Pons (tissue), 1 donor: ENCODE measurements at regions not wholly inside any gene's neighbourhood (a gene's known extent, or its start where the extent isn't known, plus 50 kb on each side); places are given as distances from the start of the nearest gene placed in this dataset.

ENCODE experiments used
- DNase-seq: peaks from one replicate; pipeline ENCODE4 v3.0.0-alpha.2; 2016; ENCODE audit warnings: low spot score

GRCh38 chr7:155181768-155182167 is 111.6 kb downstream of the HTR5A start:
- DNase-seq = no peak

- DNase-seq = no peak
Measured at GRCh38 chr7:155182406-155182970, 112.4 kb downstream of the HTR5A start.

- DNase-seq = no peak
Measured at GRCh38 chr7:155183655-155184054, 113.5 kb downstream of the HTR5A start.

- DNase-seq = no peak
Measured at GRCh38 chr7:155184923-155185322, 112.8 kb upstream of the INSIG1 start.

- no peak for DNase-seq
Measured at GRCh38 chr7:155187061-155187785, 110.5 kb upstream of the INSIG1 start.

DNA sequence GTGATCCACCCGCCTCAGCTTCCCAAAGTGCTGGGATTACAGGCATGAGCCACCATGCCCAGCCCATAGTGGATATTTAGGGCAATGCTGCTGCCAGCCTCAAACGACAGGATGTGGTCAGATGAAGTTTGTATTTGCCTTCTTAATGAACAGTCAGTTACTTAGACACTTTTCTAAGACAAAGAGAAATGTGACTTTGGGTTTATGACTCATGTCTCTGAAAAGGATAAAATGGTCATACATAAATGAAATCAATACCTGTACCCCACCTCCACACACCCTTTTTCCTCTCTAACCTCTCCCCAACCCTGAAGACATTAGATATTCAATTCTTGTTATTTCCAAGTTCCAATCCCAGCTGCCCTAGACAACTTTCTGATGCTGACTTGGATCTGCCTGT is 109.3 kb upstream of the INSIG1 start:
- DNase-seq = no peak

- no peak for DNase-seq
Measured at GRCh38 chr7:155188821-155189581, 108.7 kb upstream of the INSIG1 start.

DNA sequence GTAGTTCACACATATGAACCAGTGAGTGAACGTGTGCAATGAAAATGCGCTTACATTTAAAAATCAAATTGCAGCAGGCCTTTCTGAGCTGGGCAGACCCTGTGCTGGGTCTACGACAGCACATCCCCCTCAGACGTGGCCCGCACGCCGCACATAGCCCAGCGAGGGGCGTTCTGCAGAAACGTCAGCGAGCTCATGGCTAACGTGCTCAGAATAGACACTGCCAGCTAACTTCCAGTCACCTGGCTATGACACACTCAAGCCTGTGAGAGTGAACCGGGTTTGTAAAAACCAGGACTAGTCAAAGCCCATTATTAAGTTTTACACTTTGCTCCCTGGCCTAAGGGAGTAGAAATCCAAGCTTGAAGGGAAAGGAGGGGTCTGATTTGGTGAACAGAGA is 108.1 kb upstream of the INSIG1 start:
- no peak for DNase-seq

DNA sequence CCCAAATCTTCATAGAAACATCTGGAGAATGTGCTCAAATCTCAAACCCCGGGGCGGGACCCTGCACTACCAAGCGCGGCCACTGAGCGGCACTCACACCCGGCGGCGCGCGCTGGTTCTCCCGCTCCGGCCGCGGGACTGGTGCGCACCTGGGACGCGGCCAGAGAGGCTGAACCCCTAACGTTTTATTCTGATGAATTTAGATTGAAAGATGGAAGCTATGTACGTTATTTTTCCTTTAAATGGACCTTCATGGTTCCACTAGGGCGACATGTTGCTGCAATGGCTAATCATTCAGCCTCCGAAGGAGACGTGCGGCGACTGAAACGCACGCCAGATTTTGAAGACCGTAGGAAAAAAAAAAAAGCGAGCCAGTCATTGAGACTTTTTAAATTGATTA is 107.0 kb upstream of the INSIG1 start:
- no peak for DNase-seq

- DNase-seq = no peak
Measured at GRCh38 chr7:155191137-155191536, 106.5 kb upstream of the INSIG1 start.

- DNase-seq = no peak
Measured at GRCh38 chr7:155191901-155192478, 105.7 kb upstream of the INSIG1 start.

GRCh38 chr7:155192961-155193640 is 104.6 kb upstream of the INSIG1 start:
- no peak for DNase-seq

- no peak for DNase-seq
Measured at GRCh38 chr7:155193716-155194115, 104.0 kb upstream of the INSIG1 start.

- DNase-seq = no peak
Measured at GRCh38 chr7:155194382-155195140, 103.1 kb upstream of the INSIG1 start.

DNA sequence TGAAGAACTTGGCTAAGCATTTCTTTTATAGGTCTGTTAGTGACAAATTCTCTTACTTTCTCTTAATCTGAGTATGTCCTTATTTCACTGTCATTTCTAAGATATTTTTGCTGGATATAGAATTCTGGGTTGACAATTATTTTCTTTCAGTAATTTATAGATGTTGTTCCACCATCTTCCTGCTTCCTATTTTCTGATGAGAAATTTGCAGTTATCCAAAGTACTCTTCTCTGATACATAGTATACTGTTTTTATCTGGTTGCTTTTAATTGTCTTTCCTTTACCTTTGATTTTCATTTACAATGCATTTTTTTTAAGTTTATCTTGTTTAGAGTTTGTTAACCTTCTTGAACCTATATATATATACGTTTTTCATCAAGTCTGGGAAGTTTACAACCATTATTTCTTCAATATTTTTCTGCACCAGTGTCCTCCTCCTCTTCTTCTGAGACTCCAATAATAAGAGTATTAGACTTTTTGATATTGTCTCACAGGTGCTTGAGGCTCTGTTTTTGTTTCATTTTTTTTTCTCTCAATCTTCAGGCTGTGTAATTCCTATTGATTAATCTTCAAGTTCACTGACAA is 101.6 kb upstream of the INSIG1 start:
- DNase-seq = no peak

DNA sequence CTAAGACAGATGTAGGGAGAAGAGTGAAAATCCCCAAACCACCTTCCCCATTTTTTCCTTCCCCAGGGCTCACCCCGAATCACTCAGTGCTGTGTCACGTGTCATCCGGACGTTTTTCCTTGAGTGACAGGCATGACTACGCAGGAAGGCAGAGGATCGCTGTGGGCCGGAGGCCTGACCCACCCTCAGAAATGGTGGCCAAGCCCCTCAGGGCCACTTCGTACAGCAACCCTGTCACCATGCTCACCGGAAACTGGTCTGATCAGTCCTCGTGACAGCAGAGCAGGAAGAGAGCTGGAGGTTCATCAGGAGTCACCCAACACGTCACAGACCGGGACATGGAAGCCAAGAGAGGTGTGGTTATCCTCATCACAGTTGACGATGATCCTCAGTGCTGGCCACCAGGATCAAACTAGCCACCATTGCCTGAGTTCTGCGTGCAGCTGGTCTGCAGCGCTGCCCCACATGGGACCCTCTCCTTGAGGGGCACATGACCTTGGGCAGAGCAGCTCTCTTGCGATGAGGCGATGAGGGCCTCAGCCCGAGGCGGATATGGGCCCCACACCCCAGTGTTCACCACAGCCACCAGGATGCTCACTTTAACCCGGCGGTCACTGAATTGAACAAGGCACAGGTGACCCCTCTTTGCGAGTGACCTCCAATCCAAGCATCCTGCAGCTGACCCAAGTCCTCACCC is 99.3 kb upstream of the INSIG1 start:
- no peak for DNase-seq

- no peak for DNase-seq
Measured at GRCh38 chr7:155198901-155199845, 98.5 kb upstream of the INSIG1 start.

DNA sequence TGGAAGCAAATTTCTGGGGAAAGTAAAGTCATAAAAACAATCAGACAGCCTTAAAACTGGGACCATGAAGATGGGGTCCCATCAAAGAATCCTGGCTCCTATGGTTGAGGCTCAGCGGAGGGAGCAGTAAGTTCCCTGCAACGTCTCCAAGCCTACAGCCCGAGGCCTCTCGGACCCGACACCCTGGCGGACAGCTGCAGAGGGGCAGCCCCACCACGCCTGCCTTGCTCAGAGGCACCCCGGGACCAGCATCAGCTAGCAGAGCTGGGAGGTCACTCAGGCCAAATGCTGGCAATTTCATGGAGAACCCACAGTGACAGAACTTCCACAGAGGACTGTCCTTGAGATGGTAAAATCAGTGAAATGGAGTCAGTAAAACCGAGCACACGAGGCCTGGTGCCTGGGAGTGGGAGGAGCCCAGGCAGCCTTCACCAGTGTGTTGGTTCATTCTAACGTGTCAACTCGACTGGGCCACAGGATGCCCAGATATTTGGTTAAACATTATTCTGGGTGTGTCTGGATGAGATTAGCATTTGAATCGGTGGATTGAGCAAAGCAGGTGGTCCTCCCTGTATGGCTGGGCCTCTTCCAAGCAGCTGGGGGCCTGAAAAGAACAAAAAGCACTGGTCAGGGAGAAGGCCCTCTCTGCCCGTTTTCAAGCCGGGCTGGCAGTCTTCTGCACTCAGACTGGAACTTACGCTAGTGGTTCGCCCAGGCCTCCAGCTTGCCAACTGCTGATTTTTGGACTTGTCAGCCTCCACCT is 96.2 kb upstream of the INSIG1 start:
- no peak for DNase-seq
